WERI-Rb-1 (cell line): ENCODE measurements at regions not wholly inside any gene's neighbourhood (a gene's known extent, or its start where the extent isn't known, plus 50 kb on each side); places are given as distances from the start of the nearest gene placed in this dataset.

Source experiments
- DNase-seq: peaks from one replicate; pipeline ENCODE4 v3.0.0-alpha.2; 2020
- H3K27ac ChIP-seq: fragments of 250-450 bp; sonication (Bioruptor Pico); 2 replicates; pipeline ENCODE4 v1.5.1; 2020; ENCODE audit warnings: mild to moderate bottlenecking, moderate library complexity
- H3K27me3 ChIP-seq: fragments of 250-450 bp; sonication (Bioruptor Pico); 2 replicates; pipeline ENCODE4 v1.5.1; 2021; ENCODE audit warnings: mild to moderate bottlenecking, low read depth, moderate library complexity; ENCODE audit not compliant: insufficient read depth, severe bottlenecking
- H3K36me3 ChIP-seq: fragments of 250-450 bp; sonication (Bioruptor Pico); 2 replicates; pipeline ENCODE4 v1.5.1; 2020; ENCODE audit warnings: mild to moderate bottlenecking, moderate library complexity
- H3K4me3 ChIP-seq: 2 replicates; pipeline ENCODE4 v1.5.1; 2011; ENCODE audit warnings: low read depth, mild to moderate bottlenecking, control low read depth, low read length
- H3K9me3 ChIP-seq: fragments of 250-450 bp; sonication (Bioruptor Pico); 2 replicates; pipeline ENCODE4 v1.5.1; 2021; ENCODE audit warnings: mild to moderate bottlenecking, moderate library complexity; ENCODE audit not compliant: severe bottlenecking
- CTCF ChIP-seq: IDR thresholded peaks from 2 replicates; pipeline ENCODE4 v1.5.1; 2011; ENCODE audit warnings: low read depth, mild to moderate bottlenecking, control low read depth, inconsistent platforms, low read length

GRCh38 chr16:65476448-65476955 is 354.6 kb upstream of the CDH11 start:
- H3K27me3 ChIP-seq: no peaks in the 10 kb centered on the region
- H3K4me3 ChIP-seq: no peak overlapping the region
- no peak for TF ChIP-seq CTCF
- H3K36me3 ChIP-seq: no peaks in the 10 kb centered on the region
- no peak overlapping the region for H3K27ac ChIP-seq
- no peaks in the 10 kb centered on the region for H3K9me3 ChIP-seq
- no peak for DNase-seq

DNA sequence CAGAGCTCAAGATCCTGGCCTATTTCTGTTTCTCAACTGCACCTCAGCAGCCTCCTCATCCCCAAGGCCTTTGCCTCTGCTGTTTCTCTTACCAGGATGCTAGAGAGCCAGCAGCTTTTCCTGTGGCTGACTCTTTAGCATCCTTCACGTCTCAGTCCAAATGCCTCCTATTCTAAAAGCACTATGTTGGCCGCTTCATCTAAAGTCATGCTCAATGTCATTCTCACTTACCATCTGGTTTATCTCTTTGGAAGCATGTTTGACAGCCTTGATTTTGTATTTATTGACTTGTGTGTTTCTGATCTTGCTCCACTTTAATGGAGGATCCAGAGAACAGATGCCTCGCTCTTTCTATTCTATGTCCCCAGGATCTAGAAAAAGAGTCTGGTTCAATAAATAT is 351.8 kb upstream of the CDH11 start:
- no peaks in the 10 kb centered on the region for H3K27me3 ChIP-seq
- DNase-seq: no peak
- H3K4me3 ChIP-seq: no peak overlapping the region
- no peaks in the 10 kb centered on the region for H3K9me3 ChIP-seq
- no peaks in the 10 kb centered on the region for H3K36me3 ChIP-seq
- H3K27ac ChIP-seq: no peak overlapping the region
- TF ChIP-seq CTCF: no peak

GRCh38 chr16:65469116-65469515 is 347.3 kb upstream of the CDH11 start:
- Histone ChIP-seq H3K36me3 (no peaks in the 10 kb centered on the region), H3K9me3 (no peaks in the 10 kb centered on the region), H3K27me3 (no peaks in the 10 kb centered on the region), H3K27ac (no peak overlapping the region), H3K4me3 (no peak overlapping the region)
- no peak for DNase-seq
- no peak for TF ChIP-seq CTCF

GRCh38 chr16:65468133-65468532 is 346.3 kb upstream of the CDH11 start:
- Histone ChIP-seq H3K27ac (no peak overlapping the region), H3K4me3 (no peak overlapping the region), H3K9me3 (no peaks in the 10 kb centered on the region), H3K27me3 (no peaks in the 10 kb centered on the region), H3K36me3 (no peaks in the 10 kb centered on the region)
- TF ChIP-seq CTCF: no peak
- DNase-seq: peak; percentile 49

- DNase-seq: no peak
- Histone ChIP-seq H3K36me3 (no peaks in the 10 kb centered on the region), H3K4me3 (no peak overlapping the region), H3K27ac (no peak overlapping the region), H3K9me3 (no peaks in the 10 kb centered on the region), H3K27me3 (no peaks in the 10 kb centered on the region)
- no peak for TF ChIP-seq CTCF
Measured at GRCh38 chr16:65463652-65464260, 341.9 kb upstream of the CDH11 start.

DNA sequence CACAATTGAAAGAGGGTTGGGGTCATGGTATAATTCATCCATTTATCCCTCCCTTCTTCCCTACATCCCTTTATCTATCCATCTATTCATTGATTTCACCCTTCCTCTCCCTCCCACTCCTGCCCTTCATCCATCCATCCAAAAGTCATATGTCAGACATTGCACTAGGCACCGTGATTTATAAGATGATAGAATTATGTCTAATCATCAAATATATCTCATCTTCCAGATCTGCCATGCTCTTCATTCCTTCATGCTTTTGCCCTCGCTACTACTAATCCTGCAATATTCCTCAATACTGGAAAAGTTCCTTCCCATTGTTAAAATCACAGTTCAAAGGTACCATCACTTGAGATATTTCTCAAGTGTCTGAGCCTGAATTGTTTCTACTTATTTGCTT is 335.2 kb upstream of the CDH11 start:
- Histone ChIP-seq H3K27me3 (no peaks in the 10 kb centered on the region), H3K9me3 (no peaks in the 10 kb centered on the region), H3K36me3 (no peaks in the 10 kb centered on the region), H3K4me3 (no peak overlapping the region), H3K27ac (no peak overlapping the region)
- no peak for DNase-seq
- no peak for TF ChIP-seq CTCF
